HEK293 (cell line): ENCODE measurements at regions not wholly inside any gene's neighbourhood (a gene's known extent, or its start where the extent isn't known, plus 50 kb on each side); places are given as distances from the start of the nearest gene placed in this dataset.

ENCODE experiments used
- SETDB1 ChIP-seq: IDR thresholded peaks from one replicate; pipeline ENCODE4 v1.6.1; 2017; ENCODE audit warnings: mild to moderate bottlenecking, low read length, moderate library complexity, mixed read lengths; ENCODE audit not compliant: insufficient read length
- ZBTB7A ChIP-seq: fragments of 450-650 bp; formaldehyde crosslinking; IDR thresholded peaks from 2 replicates; pipeline ENCODE4 v1.5.1; 2016; ENCODE audit warnings: low read depth, missing biosample characterization, missing genetic modification characterization
- ZNF23 ChIP-seq: fragments of 450-650 bp; formaldehyde crosslinking; IDR thresholded peaks from 2 replicates; pipeline ENCODE4 v1.5.1; 2016; ENCODE audit warnings: missing biosample characterization, missing genetic modification characterization, borderline replicate concordance
- ZNF830 ChIP-seq: fragments of 450-650 bp; IDR thresholded peaks from 2 replicates; pipeline ENCODE4 v1.5.0; 2018; ENCODE audit warnings: missing biosample characterization, missing genetic modification characterization, low read depth, mild to moderate bottlenecking, moderate library complexity
- TF ChIP-seq, protein P1 (sequence below): fragments of 450-650 bp; formaldehyde crosslinking; IDR thresholded peaks from 2 replicates; pipeline ENCODE4 v1.5.1; 2016; ENCODE audit warnings: missing biosample characterization, missing genetic modification characterization
- TF ChIP-seq, protein P2 (sequence below): fragments of 450-650 bp; formaldehyde crosslinking; IDR thresholded peaks from 2 replicates; pipeline ENCODE4 v1.5.1; 2016; ENCODE audit warnings: missing biosample characterization, missing genetic modification characterization
- TF ChIP-seq, protein P3 (sequence below): fragments of 450-650 bp; formaldehyde crosslinking; IDR thresholded peaks from 2 replicates; pipeline ENCODE4 v1.5.1; 2016; ENCODE audit warnings: missing biosample characterization, missing genetic modification characterization

DNA sequence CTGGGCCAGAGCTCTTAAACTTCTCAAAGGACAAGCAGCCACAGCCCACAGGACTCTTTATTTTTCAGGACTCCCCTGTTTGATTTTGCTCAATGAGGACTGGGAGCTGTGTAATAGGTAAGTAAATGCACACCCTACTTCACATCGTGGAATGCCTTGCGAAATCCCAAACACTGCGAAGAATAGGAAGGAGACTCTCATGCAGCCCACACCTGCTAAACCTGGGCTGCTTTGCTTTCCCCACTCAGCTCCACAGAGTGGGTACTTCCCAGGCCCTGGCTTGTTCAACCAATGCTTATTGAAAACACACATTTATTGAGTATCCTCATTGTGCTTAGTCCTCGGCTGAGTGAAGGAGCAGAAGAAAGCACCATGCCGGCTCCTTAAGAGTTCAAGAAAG is 103.3 kb upstream of the FSTL4 start:
- TF ChIP-seq, protein P1, sequence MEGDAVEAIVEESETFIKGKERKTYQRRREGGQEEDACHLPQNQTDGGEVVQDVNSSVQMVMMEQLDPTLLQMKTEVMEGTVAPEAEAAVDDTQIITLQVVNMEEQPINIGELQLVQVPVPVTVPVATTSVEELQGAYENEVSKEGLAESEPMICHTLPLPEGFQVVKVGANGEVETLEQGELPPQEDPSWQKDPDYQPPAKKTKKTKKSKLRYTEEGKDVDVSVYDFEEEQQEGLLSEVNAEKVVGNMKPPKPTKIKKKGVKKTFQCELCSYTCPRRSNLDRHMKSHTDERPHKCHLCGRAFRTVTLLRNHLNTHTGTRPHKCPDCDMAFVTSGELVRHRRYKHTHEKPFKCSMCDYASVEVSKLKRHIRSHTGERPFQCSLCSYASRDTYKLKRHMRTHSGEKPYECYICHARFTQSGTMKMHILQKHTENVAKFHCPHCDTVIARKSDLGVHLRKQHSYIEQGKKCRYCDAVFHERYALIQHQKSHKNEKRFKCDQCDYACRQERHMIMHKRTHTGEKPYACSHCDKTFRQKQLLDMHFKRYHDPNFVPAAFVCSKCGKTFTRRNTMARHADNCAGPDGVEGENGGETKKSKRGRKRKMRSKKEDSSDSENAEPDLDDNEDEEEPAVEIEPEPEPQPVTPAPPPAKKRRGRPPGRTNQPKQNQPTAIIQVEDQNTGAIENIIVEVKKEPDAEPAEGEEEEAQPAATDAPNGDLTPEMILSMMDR: no peak
- TF ChIP-seq, protein P2, sequence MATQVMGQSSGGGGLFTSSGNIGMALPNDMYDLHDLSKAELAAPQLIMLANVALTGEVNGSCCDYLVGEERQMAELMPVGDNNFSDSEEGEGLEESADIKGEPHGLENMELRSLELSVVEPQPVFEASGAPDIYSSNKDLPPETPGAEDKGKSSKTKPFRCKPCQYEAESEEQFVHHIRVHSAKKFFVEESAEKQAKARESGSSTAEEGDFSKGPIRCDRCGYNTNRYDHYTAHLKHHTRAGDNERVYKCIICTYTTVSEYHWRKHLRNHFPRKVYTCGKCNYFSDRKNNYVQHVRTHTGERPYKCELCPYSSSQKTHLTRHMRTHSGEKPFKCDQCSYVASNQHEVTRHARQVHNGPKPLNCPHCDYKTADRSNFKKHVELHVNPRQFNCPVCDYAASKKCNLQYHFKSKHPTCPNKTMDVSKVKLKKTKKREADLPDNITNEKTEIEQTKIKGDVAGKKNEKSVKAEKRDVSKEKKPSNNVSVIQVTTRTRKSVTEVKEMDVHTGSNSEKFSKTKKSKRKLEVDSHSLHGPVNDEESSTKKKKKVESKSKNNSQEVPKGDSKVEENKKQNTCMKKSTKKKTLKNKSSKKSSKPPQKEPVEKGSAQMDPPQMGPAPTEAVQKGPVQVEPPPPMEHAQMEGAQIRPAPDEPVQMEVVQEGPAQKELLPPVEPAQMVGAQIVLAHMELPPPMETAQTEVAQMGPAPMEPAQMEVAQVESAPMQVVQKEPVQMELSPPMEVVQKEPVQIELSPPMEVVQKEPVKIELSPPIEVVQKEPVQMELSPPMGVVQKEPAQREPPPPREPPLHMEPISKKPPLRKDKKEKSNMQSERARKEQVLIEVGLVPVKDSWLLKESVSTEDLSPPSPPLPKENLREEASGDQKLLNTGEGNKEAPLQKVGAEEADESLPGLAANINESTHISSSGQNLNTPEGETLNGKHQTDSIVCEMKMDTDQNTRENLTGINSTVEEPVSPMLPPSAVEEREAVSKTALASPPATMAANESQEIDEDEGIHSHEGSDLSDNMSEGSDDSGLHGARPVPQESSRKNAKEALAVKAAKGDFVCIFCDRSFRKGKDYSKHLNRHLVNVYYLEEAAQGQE (tag by site-specific recombination): no peak
- TF ChIP-seq ZBTB7A (tag by site-specific recombination) (no peak), SETDB1 (no peak), ZNF23 (no peak), ZNF830 (no peak)
- TF ChIP-seq, protein P3, sequence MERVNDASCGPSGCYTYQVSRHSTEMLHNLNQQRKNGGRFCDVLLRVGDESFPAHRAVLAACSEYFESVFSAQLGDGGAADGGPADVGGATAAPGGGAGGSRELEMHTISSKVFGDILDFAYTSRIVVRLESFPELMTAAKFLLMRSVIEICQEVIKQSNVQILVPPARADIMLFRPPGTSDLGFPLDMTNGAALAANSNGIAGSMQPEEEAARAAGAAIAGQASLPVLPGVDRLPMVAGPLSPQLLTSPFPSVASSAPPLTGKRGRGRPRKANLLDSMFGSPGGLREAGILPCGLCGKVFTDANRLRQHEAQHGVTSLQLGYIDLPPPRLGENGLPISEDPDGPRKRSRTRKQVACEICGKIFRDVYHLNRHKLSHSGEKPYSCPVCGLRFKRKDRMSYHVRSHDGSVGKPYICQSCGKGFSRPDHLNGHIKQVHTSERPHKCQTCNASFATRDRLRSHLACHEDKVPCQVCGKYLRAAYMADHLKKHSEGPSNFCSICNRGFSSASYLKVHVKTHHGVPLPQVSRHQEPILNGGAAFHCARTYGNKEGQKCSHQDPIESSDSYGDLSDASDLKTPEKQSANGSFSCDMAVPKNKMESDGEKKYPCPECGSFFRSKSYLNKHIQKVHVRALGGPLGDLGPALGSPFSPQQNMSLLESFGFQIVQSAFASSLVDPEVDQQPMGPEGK (tag by site-specific recombination): no peak
